SK-N-SH (cell line): ENCODE measurements at regions not wholly inside any gene's neighbourhood (a gene's known extent, or its start where the extent isn't known, plus 50 kb on each side); places are given as distances from the start of the nearest gene placed in this dataset.

ENCODE experiments used
- CTCF ChIA-PET: fragments of 300-600, 350-600 bp; formaldehyde crosslinking; extraction: SDS; loops from one replicate; lab custom pipeline; 2021; lab: Yijun Ruan, JAX
- POLR2A ChIA-PET: fragments of 350-600 bp; sonication (Branson Sonifier 250); formaldehyde crosslinking; extraction: SDS; loops from one replicate; lab custom pipeline; 2020; ENCODE audit warnings: antibody characterized with exemption, inconsistent platforms; lab: Yijun Ruan, JAX
- DNase-seq: peaks from one replicate; pipeline ENCODE4 v3.0.0; 2012
- H2AFZ ChIP-seq: fragments of 200-600 bp; sonication (generic); 2 replicates; pipeline ENCODE4 v1.8.1; 2016; ENCODE audit warnings: antibody characterized with exemption, mild to moderate bottlenecking, low read depth
- H3F3A ChIP-seq: fragments of 200-600 bp; sonication (generic); replicated peaks from 2 replicates; pipeline ENCODE3; 2016; ENCODE audit warnings: antibody characterized with exemption, mild to moderate bottlenecking; ENCODE audit not compliant: insufficient read depth
- H3K27ac ChIP-seq, 2 experiments: fragments of 200-500 bp in 1 of 2; fragments of 200-600 bp in 1 of 2; sonication (Bioruptor generic) in 1 of 2; sonication (generic), shearing (Covaris generic) in 1 of 2; 2 replicates each; pipeline versions ENCODE4 v1.5.1 to v1.6.1; 2014 to 2016; ENCODE audit warnings: low read depth in 2 of 2, inconsistent platforms in 1 of 2, low read length in 1 of 2, mild to moderate bottlenecking in 1 of 2, mixed read lengths in 1 of 2
- H3K27me3 ChIP-seq: fragments of 200-600 bp; sonication (generic), shearing (Covaris generic); 2 replicates; pipeline ENCODE4 v1.6.1; 2016; ENCODE audit warnings: mixed run types; ENCODE audit not compliant: insufficient read depth
- H3K36me3 ChIP-seq, 2 experiments: fragments of 200-500 bp in 1 of 2; fragments of 200-600 bp in 1 of 2; sonication (Bioruptor generic) in 1 of 2; sonication (generic) in 1 of 2; replicated peaks in 1 of 2; 2 replicates each; pipeline versions ENCODE3 to v1.5.1; 2014 to 2016; ENCODE audit warnings: low read length in 1 of 2, mild to moderate bottlenecking in 1 of 2; ENCODE audit not compliant: insufficient read depth in 2 of 2, control insufficient read depth in 1 of 2
- H3K4me1 ChIP-seq, 2 experiments: fragments of 200-500 bp in 1 of 2; fragments of 200-600 bp in 1 of 2; sonication (Bioruptor generic) in 1 of 2; sonication (generic), shearing (Covaris generic) in 1 of 2; 2 replicates each; pipeline versions ENCODE4 v1.5.1 to v1.6.1; 2014 to 2016; ENCODE audit warnings: low read depth in 1 of 2, low read length in 1 of 2, mixed run types in 1 of 2; ENCODE audit not compliant: insufficient read depth in 2 of 2, control insufficient read depth in 1 of 2
- H3K4me2 ChIP-seq: fragments of 200-600 bp; sonication (generic), shearing (Covaris generic); 2 replicates; pipeline ENCODE4 v1.6.1; 2017; ENCODE audit warnings: mixed run types
- H3K4me3 ChIP-seq, 2 experiments: fragments of 200-500 bp in 1 of 2; fragments of 200-600 bp in 1 of 2; sonication (Bioruptor generic) in 1 of 2; sonication (generic), shearing (Covaris generic) in 1 of 2; 2 replicates each; pipeline versions ENCODE4 v1.5.1 to v1.8.1; 2014 to 2016; ENCODE audit warnings: low read depth in 2 of 2, inconsistent platforms in 1 of 2, low read length in 1 of 2, mild to moderate bottlenecking in 1 of 2, mixed read lengths in 1 of 2, moderate library complexity in 1 of 2
- H3K79me2 ChIP-seq: fragments of 200-600 bp; sonication (generic); 2 replicates; pipeline ENCODE4 v1.8.1; 2017; ENCODE audit warnings: mild to moderate bottlenecking; ENCODE audit not compliant: insufficient read depth
- H3K9ac ChIP-seq: fragments of 200-600 bp; sonication (generic); 2 replicates; pipeline ENCODE4 v1.6.1; 2017; ENCODE audit warnings: mixed run types
- H3K9me2 ChIP-seq: fragments of 200-600 bp; sonication (generic); 2 replicates; pipeline ENCODE4 v1.6.1; 2017; ENCODE audit warnings: mixed run types
- H3K9me3 ChIP-seq: fragments of 200-600 bp; sonication (generic); 2 replicates; pipeline ENCODE4 v1.6.1; 2017; ENCODE audit warnings: mixed run types, mild to moderate bottlenecking, moderate library complexity
- H4K20me1 ChIP-seq: fragments of 200-600 bp; sonication (generic); 2 replicates; pipeline ENCODE4 v1.6.1; 2017; ENCODE audit warnings: mild to moderate bottlenecking, mixed run types; ENCODE audit not compliant: insufficient read depth
- CHD2 ChIP-seq: fragments of 150-350 bp; IDR thresholded peaks from 2 replicates; pipeline ENCODE4 v1.6.1; 2018; ENCODE audit warnings: low read length; ENCODE audit not compliant: partially characterized antibody
- FOSL2 ChIP-seq: IDR thresholded peaks from 2 replicates; pipeline ENCODE4 v1.4.0; 2012; ENCODE audit warnings: low read depth, mild to moderate bottlenecking, moderate library complexity, borderline replicate concordance
- GABPA ChIP-seq: IDR thresholded peaks from 2 replicates; pipeline ENCODE4 v1.4.0; 2012; ENCODE audit warnings: low read depth, mild to moderate bottlenecking
- NFIC ChIP-seq: IDR thresholded peaks from 2 replicates; pipeline ENCODE4 v1.4.0; 2012; ENCODE audit warnings: borderline replicate concordance
- NRF1 ChIP-seq: IDR thresholded peaks from 2 replicates; pipeline ENCODE4 v1.6.1; 2012; ENCODE audit warnings: low read depth, mild to moderate bottlenecking, low read length
- RAD21 ChIP-seq: IDR thresholded peaks from 2 replicates; pipeline ENCODE4 v1.6.1; 2012; ENCODE audit warnings: mild to moderate bottlenecking, low read length
- TCF12 ChIP-seq: IDR thresholded peaks from 2 replicates; pipeline ENCODE4 v1.4.0; 2012
- TEAD4 ChIP-seq: IDR thresholded peaks from 2 replicates; pipeline ENCODE4 v1.4.0; 2012; ENCODE audit warnings: mild to moderate bottlenecking, borderline replicate concordance; ENCODE audit not compliant: insufficient read depth
- WGBS: methylation state at CpG from one replicate; pipeline ENCODE4 v1.1.6; 2017; ENCODE audit warnings: low lambda C conversion rate; 5-methylcytosine and 5-hydroxymethylcytosine counted together
- TF ChIP-seq, protein P1 (sequence below): IDR thresholded peaks from 2 replicates; pipeline ENCODE4; 2012
- TF ChIP-seq, protein P2 (sequence below): fragments of 150-350 bp; IDR thresholded peaks from 2 replicates; pipeline ENCODE4 v1.6.1; 2017; ENCODE audit warnings: antibody characterized with exemption, low read length, low read depth, borderline replicate concordance
- TF ChIP-seq, protein P3 (sequence below): fragments of 150-350 bp; IDR thresholded peaks from 2 replicates; pipeline ENCODE4 v1.6.1; 2016; ENCODE audit warnings: mild to moderate bottlenecking, low read depth, low read length
- TF ChIP-seq, protein P4 (sequence below): IDR thresholded peaks from 2 replicates; pipeline ENCODE4 v1.6.1; 2012; ENCODE audit warnings: mild to moderate bottlenecking, low read depth, low read length, moderate library complexity

DNA sequence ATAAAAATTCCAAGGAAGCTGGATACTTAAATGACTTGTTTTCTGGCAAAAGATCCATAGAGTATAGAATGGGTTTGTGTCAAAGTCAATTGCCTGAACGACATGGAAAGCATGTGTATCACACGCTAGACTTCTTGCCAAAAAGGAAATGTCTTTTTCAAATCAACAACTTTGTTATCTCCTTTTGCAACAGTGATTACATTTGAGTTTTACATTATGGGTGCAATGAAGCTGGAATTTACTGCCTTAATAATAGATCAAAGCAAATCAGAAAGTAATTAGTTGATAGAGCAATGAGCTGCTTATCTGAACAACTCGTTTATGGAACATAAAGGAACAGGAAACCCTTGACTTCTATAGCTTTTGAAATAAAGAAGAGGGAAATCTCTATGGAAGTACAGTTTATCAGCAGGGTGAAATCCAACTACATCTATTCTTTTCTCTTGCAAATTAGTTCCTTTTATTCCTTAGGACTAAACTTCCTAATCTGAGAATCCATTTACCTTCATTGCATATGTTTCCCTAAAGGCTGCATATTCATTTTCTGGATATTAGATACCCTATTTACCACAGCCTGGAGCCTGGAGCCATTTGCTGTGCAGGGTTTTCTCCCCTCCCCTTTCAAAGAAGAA, 415.1 kb upstream of the NECTIN3 start:
- Histone ChIP-seq H3K27ac (no peak overlapping the region), H4K20me1 (no peaks in the 10 kb centered on the region), H3K4me2 (no peak overlapping the region), H3K9me3 (no peaks in the 10 kb centered on the region), H3K36me3 (no peaks in the 10 kb centered on the region), H3K9me2 (no peaks in the 10 kb centered on the region), H3K4me3 (no peak overlapping the region), H3K79me2 (no peaks in the 10 kb centered on the region), H2AFZ (no peak overlapping the region; the same call in 1 of the 2 replicates), H3K9ac (no peak overlapping the region), H3K4me1 (no peaks in the 10 kb centered on the region), H3F3A (no peaks in the 10 kb centered on the region), H3K27me3 (no peaks in the 10 kb centered on the region)
- WGBS, result 41% methylated on average over 3 of the region's 3 CpGs
- DNase-seq, result no peak
- TF ChIP-seq, protein P1, sequence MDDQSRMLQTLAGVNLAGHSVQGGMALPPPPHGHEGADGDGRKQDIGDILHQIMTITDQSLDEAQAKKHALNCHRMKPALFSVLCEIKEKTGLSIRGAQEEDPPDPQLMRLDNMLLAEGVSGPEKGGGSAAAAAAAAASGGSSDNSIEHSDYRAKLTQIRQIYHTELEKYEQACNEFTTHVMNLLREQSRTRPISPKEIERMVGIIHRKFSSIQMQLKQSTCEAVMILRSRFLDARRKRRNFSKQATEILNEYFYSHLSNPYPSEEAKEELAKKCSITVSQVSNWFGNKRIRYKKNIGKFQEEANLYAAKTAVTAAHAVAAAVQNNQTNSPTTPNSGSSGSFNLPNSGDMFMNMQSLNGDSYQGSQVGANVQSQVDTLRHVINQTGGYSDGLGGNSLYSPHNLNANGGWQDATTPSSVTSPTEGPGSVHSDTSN, result no peak
- TF ChIP-seq CHD2 (no peak), NFIC (no peak), NRF1 (no peak), TCF12 (no peak), GABPA (no peak)
- TF ChIP-seq, protein P2, sequence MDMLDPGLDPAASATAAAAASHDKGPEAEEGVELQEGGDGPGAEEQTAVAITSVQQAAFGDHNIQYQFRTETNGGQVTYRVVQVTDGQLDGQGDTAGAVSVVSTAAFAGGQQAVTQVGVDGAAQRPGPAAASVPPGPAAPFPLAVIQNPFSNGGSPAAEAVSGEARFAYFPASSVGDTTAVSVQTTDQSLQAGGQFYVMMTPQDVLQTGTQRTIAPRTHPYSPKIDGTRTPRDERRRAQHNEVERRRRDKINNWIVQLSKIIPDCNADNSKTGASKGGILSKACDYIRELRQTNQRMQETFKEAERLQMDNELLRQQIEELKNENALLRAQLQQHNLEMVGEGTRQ, result no peak
- TF ChIP-seq, protein P3, sequence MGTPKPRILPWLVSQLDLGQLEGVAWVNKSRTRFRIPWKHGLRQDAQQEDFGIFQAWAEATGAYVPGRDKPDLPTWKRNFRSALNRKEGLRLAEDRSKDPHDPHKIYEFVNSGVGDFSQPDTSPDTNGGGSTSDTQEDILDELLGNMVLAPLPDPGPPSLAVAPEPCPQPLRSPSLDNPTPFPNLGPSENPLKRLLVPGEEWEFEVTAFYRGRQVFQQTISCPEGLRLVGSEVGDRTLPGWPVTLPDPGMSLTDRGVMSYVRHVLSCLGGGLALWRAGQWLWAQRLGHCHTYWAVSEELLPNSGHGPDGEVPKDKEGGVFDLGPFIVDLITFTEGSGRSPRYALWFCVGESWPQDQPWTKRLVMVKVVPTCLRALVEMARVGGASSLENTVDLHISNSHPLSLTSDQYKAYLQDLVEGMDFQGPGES, result no peak
- TF ChIP-seq, protein P4, sequence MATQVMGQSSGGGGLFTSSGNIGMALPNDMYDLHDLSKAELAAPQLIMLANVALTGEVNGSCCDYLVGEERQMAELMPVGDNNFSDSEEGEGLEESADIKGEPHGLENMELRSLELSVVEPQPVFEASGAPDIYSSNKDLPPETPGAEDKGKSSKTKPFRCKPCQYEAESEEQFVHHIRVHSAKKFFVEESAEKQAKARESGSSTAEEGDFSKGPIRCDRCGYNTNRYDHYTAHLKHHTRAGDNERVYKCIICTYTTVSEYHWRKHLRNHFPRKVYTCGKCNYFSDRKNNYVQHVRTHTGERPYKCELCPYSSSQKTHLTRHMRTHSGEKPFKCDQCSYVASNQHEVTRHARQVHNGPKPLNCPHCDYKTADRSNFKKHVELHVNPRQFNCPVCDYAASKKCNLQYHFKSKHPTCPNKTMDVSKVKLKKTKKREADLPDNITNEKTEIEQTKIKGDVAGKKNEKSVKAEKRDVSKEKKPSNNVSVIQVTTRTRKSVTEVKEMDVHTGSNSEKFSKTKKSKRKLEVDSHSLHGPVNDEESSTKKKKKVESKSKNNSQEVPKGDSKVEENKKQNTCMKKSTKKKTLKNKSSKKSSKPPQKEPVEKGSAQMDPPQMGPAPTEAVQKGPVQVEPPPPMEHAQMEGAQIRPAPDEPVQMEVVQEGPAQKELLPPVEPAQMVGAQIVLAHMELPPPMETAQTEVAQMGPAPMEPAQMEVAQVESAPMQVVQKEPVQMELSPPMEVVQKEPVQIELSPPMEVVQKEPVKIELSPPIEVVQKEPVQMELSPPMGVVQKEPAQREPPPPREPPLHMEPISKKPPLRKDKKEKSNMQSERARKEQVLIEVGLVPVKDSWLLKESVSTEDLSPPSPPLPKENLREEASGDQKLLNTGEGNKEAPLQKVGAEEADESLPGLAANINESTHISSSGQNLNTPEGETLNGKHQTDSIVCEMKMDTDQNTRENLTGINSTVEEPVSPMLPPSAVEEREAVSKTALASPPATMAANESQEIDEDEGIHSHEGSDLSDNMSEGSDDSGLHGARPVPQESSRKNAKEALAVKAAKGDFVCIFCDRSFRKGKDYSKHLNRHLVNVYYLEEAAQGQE, result no peak
- CTCF ChIA-PET, result interaction anchor here (0.9 kb wide), 1 partner anchor 10 kb away, joined by 5 read pairs; no protein-coding TSS in a partner anchor
- POLR2A ChIA-PET, result no interaction called here

DNA sequence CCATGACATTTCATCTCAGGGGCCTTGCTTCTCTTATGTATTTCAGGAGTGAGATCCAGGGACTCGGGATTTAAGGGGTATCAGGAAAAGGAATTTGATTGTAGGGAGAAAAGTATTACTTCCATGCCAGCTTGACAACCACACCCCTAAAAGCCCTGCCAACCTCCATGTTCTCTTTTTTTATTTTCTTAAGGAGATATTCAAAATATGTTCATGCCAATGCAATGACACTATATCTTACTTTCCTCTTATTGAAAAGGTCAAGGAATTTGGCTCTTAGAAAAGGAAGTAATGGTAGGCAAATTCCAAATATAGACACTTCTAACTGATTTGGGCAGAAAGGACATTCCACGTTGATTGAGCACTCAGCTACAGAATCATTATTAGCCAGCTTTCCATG, 407.5 kb upstream of the NECTIN3 start:
- Histone ChIP-seq H3K4me2 (no peak overlapping the region), H3K4me1 (no peaks in the 10 kb centered on the region)
- DNase-seq, result no peak

More for the DNA sequence above, 407.5 kb upstream of the NECTIN3 start:
- Histone ChIP-seq H3K9ac (no peak overlapping the region), H3K36me3 (no peaks in the 10 kb centered on the region), H3K27ac (no peak overlapping the region), H3F3A (no peaks in the 10 kb centered on the region), H2AFZ (peak overlapping the region; percentile 31), H3K79me2 (no peaks in the 10 kb centered on the region), H4K20me1 (no peaks in the 10 kb centered on the region), H3K4me3 (no peak overlapping the region), H3K27me3 (no peaks in the 10 kb centered on the region), H3K9me2 (no peaks in the 10 kb centered on the region), H3K9me3 (no peaks in the 10 kb centered on the region)
- 48% methylated on average over 2 of the region's 2 CpGs for WGBS
- TF ChIP-seq RAD21 (no peak), FOSL2 (0 out of 2 replicates have a peak, but pooled peaks have one; percentile 2), TEAD4 (0 out of 2 replicates have a peak, but pooled peaks have one; percentile 12)
- ChIA-PET CTCF (no interaction called here), POLR2A (no interaction called here)
